ENCODE measurements at regions not wholly inside any gene's neighbourhood (a gene's known extent, or its start where the extent isn't known, plus 50 kb on each side); places are given as distances from the start of the nearest gene placed in this dataset.
A peak's percentile ranks its signal among the peaks of the same experiment; 100 is the strongest.
"Not testable (repeated sequence)": the region's sequence is repeated elsewhere in the genome, so short reads cannot be mapped to it uniquely, and the experiment has no call there.

DNA sequence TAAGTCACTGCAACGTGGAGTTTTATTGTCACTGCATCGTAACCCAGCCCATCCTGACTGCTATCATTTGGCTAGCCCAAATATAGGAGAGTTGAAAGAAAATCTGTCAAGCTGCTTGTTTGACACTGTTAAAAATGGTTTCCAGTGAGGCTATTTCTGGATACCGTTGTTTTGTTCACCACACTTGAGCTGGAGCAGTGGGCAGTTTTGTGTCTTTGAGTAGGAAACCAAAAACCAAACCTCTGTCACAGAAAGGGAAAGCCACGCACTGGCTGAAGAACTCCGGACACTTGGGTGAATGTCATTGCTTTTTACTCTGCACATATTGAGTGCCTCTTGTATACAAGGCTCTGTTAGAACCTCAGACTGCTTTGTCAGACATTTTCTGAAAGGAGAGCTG, 446.4 kb upstream of the CFAP20DC start:
- no peak for DNase-seq

- not testable (repeated sequence) for DNase-seq
Measured at GRCh38 chr3:59494969-59495368, 445.1 kb upstream of the CFAP20DC start.

DNA sequence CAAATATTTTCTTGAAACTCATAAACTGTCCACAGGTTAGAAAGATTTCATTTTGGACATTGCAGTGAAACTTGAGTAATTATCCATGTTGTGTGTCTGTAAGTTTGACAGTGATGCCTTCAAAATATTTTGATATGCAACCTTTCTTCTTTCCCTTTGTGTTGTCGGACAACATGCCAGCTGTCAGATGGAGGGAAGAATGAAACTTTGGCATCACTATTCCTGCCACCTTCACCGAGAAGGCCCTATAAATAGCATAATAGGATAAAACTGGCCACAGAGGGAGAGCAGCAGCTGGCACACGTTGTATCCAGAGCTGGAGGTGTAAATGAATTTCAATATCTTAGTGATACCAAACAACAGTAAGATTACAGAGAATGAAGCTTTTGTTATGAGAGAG, 436.7 kb upstream of the CFAP20DC start:
- no peak for DNase-seq

DNA sequence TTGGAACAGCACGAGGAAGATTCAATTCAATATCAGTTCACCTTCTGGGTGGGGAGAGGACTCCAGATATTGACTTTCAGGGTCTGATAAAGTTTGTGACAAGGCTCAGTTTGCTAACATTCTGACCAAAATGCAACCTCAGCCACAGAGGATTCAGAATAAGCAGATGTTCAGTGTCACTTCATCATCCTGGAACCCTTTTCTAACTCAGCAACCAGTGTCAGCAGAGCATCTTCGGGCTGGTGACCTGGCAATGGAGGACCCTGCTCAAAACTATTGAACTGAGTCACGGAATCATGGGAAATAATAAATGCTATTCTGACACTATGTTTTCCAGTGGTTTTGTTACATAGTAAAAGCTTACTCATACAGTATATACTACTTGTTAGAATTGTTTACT, 433.4 kb upstream of the CFAP20DC start:
- no peak for DNase-seq

- no peak for DNase-seq
Measured at GRCh38 chr3:59482684-59483083, 432.9 kb upstream of the CFAP20DC start.

GRCh38 chr3:59481776-59482400, 432.1 kb upstream of the CFAP20DC start:
- no peak for DNase-seq

GRCh38 chr3:59480486-59480995, 430.7 kb upstream of the CFAP20DC start:
- DNase-seq = peak; percentile 51

DNA sequence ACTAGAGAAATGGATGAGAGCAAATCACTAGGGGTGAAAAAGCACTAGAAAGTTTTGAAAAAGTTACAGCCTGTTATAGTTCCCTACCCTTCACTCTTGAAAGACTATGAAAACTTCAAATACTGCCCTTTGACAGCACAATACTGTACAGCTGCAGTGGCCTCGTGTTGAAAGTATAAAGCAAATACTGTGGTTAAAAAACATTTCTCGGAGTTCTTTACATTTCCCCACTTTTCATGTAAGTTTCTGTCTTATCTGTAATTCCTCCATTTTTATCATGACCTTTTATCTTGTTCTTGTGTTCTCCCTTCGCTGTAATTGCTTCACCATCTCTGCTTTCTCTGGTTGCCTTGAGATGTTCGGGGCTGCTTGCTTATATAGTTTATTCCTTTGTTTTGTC, 423.8 kb upstream of the CFAP20DC start:
- no peak for DNase-seq

GRCh38 chr3:59472541-59472940, 422.7 kb upstream of the CFAP20DC start:
- DNase-seq = no peak

- no peak for DNase-seq
Measured at GRCh38 chr3:59469948-59470723, 420.3 kb upstream of the CFAP20DC start.

DNA sequence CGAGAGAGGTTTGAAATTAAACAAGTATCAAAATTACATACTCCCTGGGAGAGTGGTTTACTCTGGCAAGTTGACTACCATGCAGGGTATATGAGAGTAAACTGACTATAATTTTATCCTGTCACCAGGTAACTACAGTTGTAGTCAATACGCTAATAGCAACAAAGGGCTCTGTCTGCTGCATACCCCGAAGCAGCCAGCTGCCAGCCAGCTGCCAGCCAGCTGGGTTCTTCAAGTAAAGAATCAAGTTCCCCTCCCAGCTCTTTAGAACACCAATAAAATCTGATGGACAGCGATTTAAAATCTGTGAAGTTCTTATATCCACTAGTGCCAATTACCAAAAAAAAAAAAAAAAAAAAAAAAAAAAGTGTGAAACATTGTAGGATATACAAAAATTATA, 417.7 kb upstream of the CFAP20DC start:
- no peak for DNase-seq

DNA sequence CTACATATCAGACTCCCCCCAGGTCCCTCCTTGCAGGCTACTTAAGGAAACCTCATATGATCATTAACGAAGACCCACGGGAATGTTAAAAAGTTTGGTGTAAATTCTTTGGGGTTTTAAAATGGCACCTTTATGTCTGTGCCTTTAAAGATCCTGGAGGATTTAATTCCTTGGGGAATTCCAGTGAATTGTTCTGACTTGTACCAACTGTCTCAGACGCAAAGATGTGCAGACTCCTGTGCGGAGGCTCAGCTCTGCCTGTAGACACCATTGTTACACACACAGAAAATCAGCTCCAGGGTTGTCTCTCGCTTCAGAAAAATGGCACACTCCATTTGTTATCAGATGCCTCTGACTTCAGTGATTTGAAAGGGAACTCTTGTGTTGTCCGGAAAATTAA, 414.4 kb upstream of the CFAP20DC start:
- no peak for DNase-seq

GRCh38 chr3:59463253-59463652, 413.4 kb upstream of the CFAP20DC start:
- DNase-seq = no peak

DNA sequence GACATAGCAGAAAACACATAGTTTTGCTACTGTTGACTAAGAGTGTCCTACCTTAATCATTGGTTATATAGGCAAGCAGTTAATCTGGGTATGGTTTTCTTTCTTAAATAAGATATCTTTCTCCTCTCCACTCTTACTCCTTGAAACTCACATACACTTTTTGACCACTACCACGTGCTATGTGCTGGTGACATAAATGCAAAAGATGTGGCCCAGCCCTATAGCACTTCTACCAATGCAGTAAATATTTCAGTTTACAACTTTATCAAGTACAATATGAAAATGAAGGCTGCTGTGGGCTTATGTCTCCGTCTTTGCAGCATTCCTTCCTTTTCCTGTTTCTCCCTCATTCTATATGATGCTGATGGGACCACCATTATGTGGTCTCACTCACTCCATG, 410.2 kb upstream of the CFAP20DC start:
- no peak for DNase-seq

DNA sequence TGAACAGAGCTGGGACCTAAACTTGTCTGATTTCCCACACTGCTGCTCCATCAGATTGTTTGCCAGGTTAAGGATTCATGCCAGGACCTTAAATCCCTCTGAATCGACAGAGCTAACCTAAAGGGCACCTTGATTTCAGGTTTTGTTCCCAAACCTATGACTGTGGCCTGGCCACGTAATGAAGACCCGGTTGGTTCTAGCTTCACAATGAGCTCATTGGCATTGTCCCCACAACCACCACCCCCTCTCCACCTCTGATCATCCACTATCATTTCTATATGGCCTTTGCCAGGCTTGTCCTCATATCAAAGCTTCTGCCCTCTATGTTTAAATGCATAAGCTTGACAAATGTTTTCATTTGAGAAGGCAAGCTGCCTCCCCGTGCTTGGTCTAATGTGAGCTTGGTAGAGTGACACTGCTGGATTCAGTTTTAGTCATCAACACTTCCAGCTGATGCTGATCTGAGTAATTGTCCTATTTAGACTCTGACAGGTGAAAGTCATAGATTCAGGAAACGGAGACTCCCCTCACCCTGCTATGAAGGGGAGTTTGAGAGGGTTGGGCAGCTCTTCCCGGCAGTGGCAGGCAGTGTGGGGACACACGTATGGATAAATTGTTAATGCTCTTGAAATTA, 407.1 kb upstream of the CFAP20DC start:
- DNase-seq = no peak

GRCh38 chr3:59451800-59452746, 402.2 kb upstream of the CFAP20DC start:
- no peak for DNase-seq

- DNase-seq = peak; percentile 24
Measured at GRCh38 chr3:59450946-59451763, 401.3 kb upstream of the CFAP20DC start.

GRCh38 chr3:59450437-59450836, 400.6 kb upstream of the CFAP20DC start:
- DNase-seq = no peak

DNA sequence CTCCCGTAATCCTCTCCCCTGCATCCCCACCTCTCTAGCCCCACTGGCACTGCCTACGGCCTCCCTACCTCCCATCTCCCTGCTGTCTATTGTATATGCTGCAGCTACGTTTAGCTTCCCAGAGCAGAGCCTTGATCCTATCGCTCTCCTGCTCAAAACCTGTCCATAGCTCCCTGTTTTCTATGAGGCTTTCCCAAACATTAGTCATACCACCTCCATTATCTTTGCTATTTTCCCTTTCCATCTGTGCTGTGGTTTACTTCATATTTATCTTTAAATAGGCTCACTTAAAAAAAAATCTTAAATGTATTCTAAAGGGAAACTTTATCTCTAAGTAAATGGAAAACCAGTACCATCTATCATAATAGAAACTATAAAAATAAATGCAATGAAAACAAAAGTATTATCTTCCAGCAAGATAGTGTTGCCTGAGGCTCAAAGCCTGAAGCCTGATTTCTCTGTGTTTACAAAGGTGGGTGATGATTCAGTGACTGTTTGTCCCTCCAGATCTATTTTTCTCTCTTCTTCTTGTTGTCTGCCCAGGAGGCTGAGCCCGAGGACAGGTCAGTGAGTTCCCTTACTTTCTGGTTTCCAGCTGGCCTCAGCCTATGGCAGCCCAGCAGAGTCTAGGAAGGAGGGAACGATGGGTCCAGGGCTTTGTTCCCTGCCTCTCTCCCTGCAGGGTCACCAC, 397.1 kb upstream of the CFAP20DC start:
- DNase-seq = no peak

GRCh38 chr3:59444676-59445075, 394.9 kb upstream of the CFAP20DC start:
- DNase-seq = no peak

- DNase-seq = no peak
Measured at GRCh38 chr3:59444294-59444671, 394.5 kb upstream of the CFAP20DC start.
